Body of pancreas (tissue), 4 donors: ENCODE measurements at regions not wholly inside any gene's neighbourhood (a gene's known extent, or its start where the extent isn't known, plus 50 kb on each side); places are given as distances from the start of the nearest gene placed in this dataset.

Experiments
- POLR2A ChIP-seq, 3 donors: fragments of 450-650 bp; IDR thresholded peaks; one replicate each; pipeline ENCODE4 v1.6.1; 2016; ENCODE audit warnings: antibody characterized with exemption in 3 of 3, mild to moderate bottlenecking in 2 of 3
- TF ChIP-seq, protein P1 (sequence below), 7 experiments: fragments of 450-650 bp in 4 of 7; fragments of 200-600 bp in 3 of 7; sonication (generic) in 3 of 7; IDR thresholded peaks; one replicate each; pipeline ENCODE4 v1.5.1; 2016 to 2019; ENCODE audit warnings: antibody characterized with exemption in 7 of 7

DNA sequence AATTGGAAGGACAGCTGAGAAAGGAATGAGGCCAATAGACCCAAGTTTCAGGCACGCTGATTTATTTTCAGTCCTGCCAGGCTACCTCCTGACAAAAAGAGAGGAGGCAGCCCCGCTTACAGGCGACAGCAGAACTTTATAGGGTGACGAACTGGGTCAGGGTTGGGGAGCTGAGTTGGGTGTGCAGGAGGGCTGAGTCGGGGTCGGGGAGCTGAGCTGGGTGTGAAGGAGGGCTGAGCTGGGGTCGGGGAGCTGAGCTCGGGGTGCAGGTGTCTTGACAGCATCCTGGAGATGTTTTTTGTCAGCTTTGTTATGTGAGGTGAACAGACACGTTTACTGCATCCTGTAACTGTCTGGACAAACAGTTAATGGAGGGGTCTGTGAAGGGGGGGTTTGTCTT is 342.2 kb downstream of the ADCYAP1 start:
- TF ChIP-seq, protein P1, sequence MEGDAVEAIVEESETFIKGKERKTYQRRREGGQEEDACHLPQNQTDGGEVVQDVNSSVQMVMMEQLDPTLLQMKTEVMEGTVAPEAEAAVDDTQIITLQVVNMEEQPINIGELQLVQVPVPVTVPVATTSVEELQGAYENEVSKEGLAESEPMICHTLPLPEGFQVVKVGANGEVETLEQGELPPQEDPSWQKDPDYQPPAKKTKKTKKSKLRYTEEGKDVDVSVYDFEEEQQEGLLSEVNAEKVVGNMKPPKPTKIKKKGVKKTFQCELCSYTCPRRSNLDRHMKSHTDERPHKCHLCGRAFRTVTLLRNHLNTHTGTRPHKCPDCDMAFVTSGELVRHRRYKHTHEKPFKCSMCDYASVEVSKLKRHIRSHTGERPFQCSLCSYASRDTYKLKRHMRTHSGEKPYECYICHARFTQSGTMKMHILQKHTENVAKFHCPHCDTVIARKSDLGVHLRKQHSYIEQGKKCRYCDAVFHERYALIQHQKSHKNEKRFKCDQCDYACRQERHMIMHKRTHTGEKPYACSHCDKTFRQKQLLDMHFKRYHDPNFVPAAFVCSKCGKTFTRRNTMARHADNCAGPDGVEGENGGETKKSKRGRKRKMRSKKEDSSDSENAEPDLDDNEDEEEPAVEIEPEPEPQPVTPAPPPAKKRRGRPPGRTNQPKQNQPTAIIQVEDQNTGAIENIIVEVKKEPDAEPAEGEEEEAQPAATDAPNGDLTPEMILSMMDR (IDR thresholded peaks at IDR 0.05) = no peak
- TF ChIP-seq POLR2A (IDR thresholded peaks at IDR 0.05) = no peak
